ENCODE measurements at regions not wholly inside any gene's neighbourhood (a gene's known extent, or its start where the extent isn't known, plus 50 kb on each side); places are given as distances from the start of the nearest gene placed in this dataset.
"Not testable (repeated sequence)": the region's sequence is repeated elsewhere in the genome, so short reads cannot be mapped to it uniquely, and the experiment has no call there.

DNA sequence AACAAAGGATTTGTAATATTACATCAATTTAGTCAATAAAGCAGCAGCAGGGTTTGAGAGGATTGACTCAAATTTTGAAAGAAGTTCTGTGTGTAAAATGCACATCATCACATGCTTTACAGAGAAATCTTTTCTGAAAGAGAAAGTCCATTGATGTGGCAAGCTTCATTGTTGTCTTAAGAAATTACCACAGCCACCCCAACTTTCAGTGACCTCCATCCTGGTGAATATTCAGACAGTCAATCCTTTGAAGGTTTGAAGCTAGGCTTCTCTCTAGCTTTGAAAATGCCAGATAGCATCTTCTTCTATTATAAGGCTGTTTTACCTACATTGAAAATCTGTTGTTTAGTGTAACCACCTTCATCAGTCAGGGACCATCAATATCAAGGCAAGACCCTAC lies 51.8 kb upstream of the SETMAR start:
- no peak overlapping the region for H2BK20ac ChIP-seq (ENCODE audit: low read depth, low read length)
- H3K14ac ChIP-seq (replicated peaks; ENCODE audit: low read depth, low read length), result no peak overlapping the region
- no peak overlapping the region for H4K5ac ChIP-seq (ENCODE audit: low read depth, low read length)
- H2BK120ac ChIP-seq (ENCODE audit: low read depth, low read length), result no peak overlapping the region
- no peak overlapping the region for H3K23ac ChIP-seq (ENCODE audit: low read depth, low read length)
- in situ Hi-C loops (cut with MboI; ENCODE audit: low sequenced_read_pairs), result no loop called here
- H2BK15ac ChIP-seq (ENCODE audit: low read depth, low read length), result no peak overlapping the region
- CTCF ChIA-PET, result no interaction called here
- DNase-seq (no peak), ATAC-seq (ENCODE audit: low read depth) (no peak)
- intact Hi-C loops (cut with micrococcal nuclease), result no loop called here
- no peaks in the 10 kb centered on the region for H4K20me1 ChIP-seq (ENCODE audit: insufficient read depth, low read length)
- H3K56ac ChIP-seq (ENCODE audit: extremely low read depth, insufficient read depth, low read length), result no peak overlapping the region
- H3K79me1 ChIP-seq (ENCODE audit: low read depth in 1 of 2, low read length in 2 of 2), result no peaks in the 10 kb centered on the region
- no peak overlapping the region for H2AK9ac ChIP-seq (replicated peaks; ENCODE audit: low read depth, low read length, poor library complexity)
- no peak overlapping the region for H2AK5ac ChIP-seq (ENCODE audit: low read depth, low read length)
- no peaks in the 10 kb centered on the region for H3K4me1 ChIP-seq (ENCODE audit: control insufficient read depth, insufficient read depth, low read length)
- TF ChIP-seq MAZ (IDR thresholded peaks at IDR 0.05; ENCODE audit: borderline replicate concordance, low read depth, low read length) (no peak), BHLHE40 (IDR thresholded peaks at IDR 0.05; ENCODE audit: low read depth, low read length) (no peak), MXI1 (IDR thresholded peaks at IDR 0.05; ENCODE audit: borderline replicate concordance, low read depth, low read length) (no peak), FOS (IDR thresholded peaks at IDR 0.05; ENCODE audit: low read depth, low read length) (no peak), CHD1 (IDR thresholded peaks at IDR 0.05; ENCODE audit: low read depth, low read length) (no peak), NFE2L2 (IDR thresholded peaks at IDR 0.05; ENCODE audit: low read depth, low read length) (no peak)
- TF ChIP-seq, protein P1, sequence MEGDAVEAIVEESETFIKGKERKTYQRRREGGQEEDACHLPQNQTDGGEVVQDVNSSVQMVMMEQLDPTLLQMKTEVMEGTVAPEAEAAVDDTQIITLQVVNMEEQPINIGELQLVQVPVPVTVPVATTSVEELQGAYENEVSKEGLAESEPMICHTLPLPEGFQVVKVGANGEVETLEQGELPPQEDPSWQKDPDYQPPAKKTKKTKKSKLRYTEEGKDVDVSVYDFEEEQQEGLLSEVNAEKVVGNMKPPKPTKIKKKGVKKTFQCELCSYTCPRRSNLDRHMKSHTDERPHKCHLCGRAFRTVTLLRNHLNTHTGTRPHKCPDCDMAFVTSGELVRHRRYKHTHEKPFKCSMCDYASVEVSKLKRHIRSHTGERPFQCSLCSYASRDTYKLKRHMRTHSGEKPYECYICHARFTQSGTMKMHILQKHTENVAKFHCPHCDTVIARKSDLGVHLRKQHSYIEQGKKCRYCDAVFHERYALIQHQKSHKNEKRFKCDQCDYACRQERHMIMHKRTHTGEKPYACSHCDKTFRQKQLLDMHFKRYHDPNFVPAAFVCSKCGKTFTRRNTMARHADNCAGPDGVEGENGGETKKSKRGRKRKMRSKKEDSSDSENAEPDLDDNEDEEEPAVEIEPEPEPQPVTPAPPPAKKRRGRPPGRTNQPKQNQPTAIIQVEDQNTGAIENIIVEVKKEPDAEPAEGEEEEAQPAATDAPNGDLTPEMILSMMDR (conservative IDR thresholded peaks at IDR 0.05; ENCODE audit: low read depth, low read length), result no peak
- no peak overlapping the region for H3K27ac ChIP-seq (ENCODE audit: insufficient read depth, low read length)
- dilution Hi-C loops (cut with HindIII; ENCODE audit: low sequenced_read_pairs, unreplicated experiment), result no loop called here
- H4K91ac ChIP-seq (ENCODE audit: insufficient read depth, low read depth, low read length), result no peak overlapping the region
- H3K27me3 ChIP-seq (ENCODE audit: control insufficient read depth, insufficient read depth, low read length), result no peaks in the 10 kb centered on the region
- no peak overlapping the region for H2BK5ac ChIP-seq (ENCODE audit: low read depth, low read length, poor library complexity, severe bottlenecking)
- POLR2A ChIA-PET (ENCODE audit: unreplicated experiment), result no interaction called here
- H3K9me3 ChIP-seq (ENCODE audit: control insufficient read depth, insufficient read depth, low read length), result peaks cover 6% of the 10 kb centered on the region
- no peaks in the 10 kb centered on the region for H3K36me3 ChIP-seq (ENCODE audit: control insufficient read depth, insufficient read depth, low read length)
- no peak overlapping the region for H4K8ac ChIP-seq (ENCODE audit: low read depth in 2 of 2, low read length in 2 of 2)
- H3K9me1 ChIP-seq (ENCODE audit: insufficient read depth, low read length), result no peaks in the 10 kb centered on the region
- H2AFZ ChIP-seq (replicated peaks; ENCODE audit: low read length, poor library complexity), result no peak overlapping the region
- no TSS peak for BruUV-seq (replicated peaks)
- no peak overlapping the region for H3K4me3 ChIP-seq (ENCODE audit: insufficient read depth, low read depth, low read length)
- H3K4me2 ChIP-seq (ENCODE audit: low read depth, low read length), result no peak overlapping the region
- H3K4ac ChIP-seq (ENCODE audit: low read depth, low read length), result no peak overlapping the region
- no peak overlapping the region for H3K9ac ChIP-seq (ENCODE audit: low read depth, low read length)
- no peak overlapping the region for H3K18ac ChIP-seq (ENCODE audit: low read depth, low read length)

- intact Hi-C loops (cut with micrococcal nuclease); H3K18ac ChIP-seq (ENCODE audit: low read depth, low read length); H3K27me3 ChIP-seq (ENCODE audit: control insufficient read depth, insufficient read depth, low read length); H3K23ac ChIP-seq (ENCODE audit: low read depth, low read length); BruUV-seq (replicated peaks); H2AFZ ChIP-seq (replicated peaks; ENCODE audit: low read length, poor library complexity); H4K8ac ChIP-seq (ENCODE audit: low read depth in 2 of 2, low read length in 2 of 2); H3K9me1 ChIP-seq (ENCODE audit: insufficient read depth, low read length); H3K4ac ChIP-seq (ENCODE audit: low read depth, low read length); H2BK5ac ChIP-seq (ENCODE audit: low read depth, low read length, poor library complexity, severe bottlenecking); H2AK5ac ChIP-seq (ENCODE audit: low read depth, low read length); H2BK15ac ChIP-seq (ENCODE audit: low read depth, low read length); H4K91ac ChIP-seq (ENCODE audit: insufficient read depth, low read depth, low read length); DNase-seq; H3K36me3 ChIP-seq (ENCODE audit: control insufficient read depth, insufficient read depth, low read length); H2BK120ac ChIP-seq (ENCODE audit: low read depth, low read length); H3K4me2 ChIP-seq (ENCODE audit: low read depth, low read length); H4K20me1 ChIP-seq (ENCODE audit: insufficient read depth, low read length); H3K4me3 ChIP-seq (ENCODE audit: insufficient read depth, low read depth, low read length); CTCF ChIA-PET; H3K56ac ChIP-seq (ENCODE audit: extremely low read depth, insufficient read depth, low read length); H3K4me1 ChIP-seq (ENCODE audit: control insufficient read depth, insufficient read depth, low read length); dilution Hi-C loops (cut with HindIII; ENCODE audit: low sequenced_read_pairs, unreplicated experiment); H3K9me3 ChIP-seq (ENCODE audit: control insufficient read depth, insufficient read depth, low read length); in situ Hi-C loops (cut with MboI; ENCODE audit: low sequenced_read_pairs); ATAC-seq (ENCODE audit: low read depth); POLR2A ChIA-PET (ENCODE audit: unreplicated experiment); H2BK20ac ChIP-seq (ENCODE audit: low read depth, low read length); H3K9ac ChIP-seq (ENCODE audit: low read depth, low read length); H3K79me1 ChIP-seq (ENCODE audit: low read depth in 1 of 2, low read length in 2 of 2); H3K27ac ChIP-seq (ENCODE audit: insufficient read depth, low read length); H4K5ac ChIP-seq (ENCODE audit: low read depth, low read length); H3K14ac ChIP-seq (replicated peaks; ENCODE audit: low read depth, low read length); H2AK9ac ChIP-seq (replicated peaks; ENCODE audit: low read depth, low read length, poor library complexity): not testable (repeated sequence)
- WGBS, 2 experiments (ENCODE audit: extremely low coverage in 2 of 2, insufficient read length in 1 of 2), result no CpG with 5 or more reads among the region's 26 CpGs
Measured at GRCh38 chr3:4253072-4253832, 49.9 kb upstream of the SETMAR start.

Data from IMR-90 (cell line).